Activated CD4-positive, alpha-beta T cell treated with anti-CD3 and anti-CD28 coated beads, Interleukin-2, amount 10 ng/mL, durations not matched to agents 24 days and 14 days (primary cell): ENCODE measurements at regions not wholly inside any gene's neighbourhood (a gene's known extent, or its start where the extent isn't known, plus 50 kb on each side); places are given as distances from the start of the nearest gene placed in this dataset.
A peak's percentile ranks its signal among the peaks of the same experiment; 100 is the strongest.
"Not testable (repeated sequence)": the region's sequence is repeated elsewhere in the genome, so short reads cannot be mapped to it uniquely, and the experiment has no call there.

Source experiments
- DNase-seq: peaks from one replicate; pipeline ENCODE4 v3.0.0; 2022
- H3K27ac Mint-ChIP-seq: one replicate; pipeline ENCODE4 v1.8.0; 2022; ENCODE audit warnings: mild to moderate bottlenecking, mixed read lengths
- H3K27me3 Mint-ChIP-seq: one replicate; pipeline ENCODE4 v1.8.0; 2022; ENCODE audit warnings: mixed read lengths
- H3K36me3 Mint-ChIP-seq: one replicate; pipeline ENCODE4 v1.8.0; 2022; ENCODE audit warnings: low read depth, mild to moderate bottlenecking, mixed read lengths
- H3K4me1 Mint-ChIP-seq: one replicate; pipeline ENCODE4 v1.8.0; 2021; ENCODE audit warnings: mixed read lengths
- H3K4me3 Mint-ChIP-seq: one replicate; pipeline ENCODE4 v1.8.0; 2022; ENCODE audit warnings: mild to moderate bottlenecking, moderate library complexity, mixed read lengths
- H3K9me3 Mint-ChIP-seq: one replicate; pipeline ENCODE4 v1.8.0; 2021; ENCODE audit warnings: mixed read lengths
- intact Hi-C: fragments of 100-400 bp; cut with micrococcal nuclease; formaldehyde crosslinking; loops from one replicate; pipeline ENCODE4 v1.15.1; 2023

DNA sequence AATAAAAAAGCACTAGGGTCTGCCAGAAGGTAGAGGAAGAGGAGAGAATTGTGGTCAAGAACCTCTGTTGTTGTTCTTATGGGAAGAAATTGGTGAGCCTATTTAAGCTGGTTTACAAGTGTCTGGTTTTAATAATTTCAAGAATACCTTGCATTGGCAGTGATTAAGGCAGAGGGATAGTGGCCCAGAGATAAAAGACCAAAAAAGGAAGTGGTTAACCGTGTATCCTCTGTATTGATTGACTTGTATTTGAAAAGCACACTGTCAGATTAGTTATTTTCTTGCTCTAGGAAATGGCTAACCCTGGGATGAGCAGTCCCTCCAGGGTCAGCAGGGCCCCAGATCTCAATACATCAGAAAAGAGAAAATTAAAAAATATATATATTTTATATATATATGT, 190.1 kb downstream of the SPIN4 start:
- H3K27ac Mint-ChIP-seq, H3K36me3 Mint-ChIP-seq, DNase-seq, intact Hi-C loops, H3K4me1 Mint-ChIP-seq, H3K9me3 Mint-ChIP-seq, H3K27me3 Mint-ChIP-seq, H3K4me3 Mint-ChIP-seq: not testable (repeated sequence)

DNA sequence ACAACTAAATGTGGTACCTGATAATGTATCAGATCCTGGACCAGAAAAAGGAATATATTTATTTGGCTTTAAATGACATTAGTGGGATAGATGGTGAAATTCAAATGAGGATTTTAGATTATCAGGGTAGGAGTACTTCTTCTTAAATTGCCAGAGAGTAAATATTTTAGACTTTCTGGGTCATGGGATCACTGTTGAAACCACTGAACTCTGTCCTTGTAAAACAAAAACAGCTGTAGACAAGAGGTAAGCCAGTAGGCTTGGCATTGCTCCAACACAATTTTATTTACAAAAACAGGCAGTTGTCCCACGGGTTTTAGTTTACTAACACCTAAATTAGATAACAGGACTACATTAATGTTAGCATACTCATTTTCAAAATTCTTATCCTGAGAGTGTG, 190.8 kb downstream of the SPIN4 start:
- DNase-seq, H3K4me1 Mint-ChIP-seq, H3K9me3 Mint-ChIP-seq, intact Hi-C loops, H3K27ac Mint-ChIP-seq, H3K27me3 Mint-ChIP-seq, H3K4me3 Mint-ChIP-seq, H3K36me3 Mint-ChIP-seq: not testable (repeated sequence)

DNA sequence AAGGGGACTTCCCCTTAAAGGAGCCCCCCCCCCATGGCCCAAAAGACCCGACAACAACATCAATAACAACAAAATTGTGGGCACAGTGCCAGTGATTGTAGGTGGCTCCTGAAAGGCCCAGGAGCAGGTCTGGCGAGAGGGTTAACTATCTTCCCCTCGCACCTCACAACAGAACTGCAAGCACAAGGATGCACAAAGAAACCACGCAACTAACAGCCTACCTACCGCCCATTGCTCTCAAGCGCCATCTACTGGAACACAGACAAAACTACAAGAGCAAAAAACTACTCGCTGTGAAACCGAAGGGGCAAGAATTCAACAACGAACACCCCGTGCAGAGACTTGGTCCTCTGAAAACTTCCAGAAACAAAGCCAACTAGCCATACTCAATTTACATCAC, 205.6 kb downstream of the SPIN4 start:
- H3K9me3 Mint-ChIP-seq, H3K27me3 Mint-ChIP-seq, H3K27ac Mint-ChIP-seq, DNase-seq, H3K4me1 Mint-ChIP-seq, intact Hi-C loops, H3K4me3 Mint-ChIP-seq, H3K36me3 Mint-ChIP-seq: not testable (repeated sequence)

DNA sequence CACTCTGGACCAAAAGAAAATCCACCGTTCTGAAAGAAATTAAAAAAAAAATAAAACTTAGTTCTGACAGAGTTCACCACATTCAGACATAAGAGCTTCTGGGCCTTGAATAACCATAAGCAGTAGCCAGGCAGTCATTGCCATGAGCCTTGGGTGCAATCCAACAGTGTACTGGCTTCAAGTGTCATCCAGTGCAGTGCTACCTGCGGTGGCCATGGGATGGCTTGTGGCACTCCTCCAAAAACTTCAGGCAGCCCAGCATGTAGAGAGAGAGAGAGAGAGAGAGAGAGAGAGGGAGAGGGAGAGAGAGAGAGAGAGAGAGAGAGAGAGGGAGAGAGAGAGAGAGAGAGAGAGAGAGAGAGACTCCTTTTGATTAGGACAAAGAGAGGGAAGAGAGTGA, 208.5 kb downstream of the SPIN4 start:
- H3K4me3 Mint-ChIP-seq, H3K9me3 Mint-ChIP-seq, DNase-seq, intact Hi-C loops, H3K36me3 Mint-ChIP-seq, H3K27me3 Mint-ChIP-seq, H3K27ac Mint-ChIP-seq, H3K4me1 Mint-ChIP-seq: not testable (repeated sequence)

DNA sequence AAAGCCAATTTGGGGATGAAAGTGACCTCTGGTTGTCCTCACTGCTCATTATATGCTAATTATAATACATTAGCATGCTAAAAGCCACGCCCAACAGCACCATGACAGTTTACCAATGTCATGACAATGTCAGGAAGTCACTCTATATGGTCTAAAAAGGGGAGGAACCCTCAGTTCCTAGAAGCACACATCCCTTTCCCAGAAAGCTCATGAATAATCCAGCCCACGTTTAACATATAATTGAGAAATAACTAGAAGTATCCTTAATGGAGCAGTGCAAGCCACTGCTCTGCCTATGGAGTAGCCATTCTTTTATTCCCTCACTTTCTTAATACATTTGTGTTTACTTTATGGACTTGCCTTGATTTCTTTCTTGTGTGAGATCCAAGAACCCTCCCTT, 215.3 kb downstream of the SPIN4 start:
- H3K27me3 Mint-ChIP-seq, H3K4me1 Mint-ChIP-seq, DNase-seq, H3K36me3 Mint-ChIP-seq, intact Hi-C loops, H3K27ac Mint-ChIP-seq, H3K4me3 Mint-ChIP-seq, H3K9me3 Mint-ChIP-seq: not testable (repeated sequence)

DNA sequence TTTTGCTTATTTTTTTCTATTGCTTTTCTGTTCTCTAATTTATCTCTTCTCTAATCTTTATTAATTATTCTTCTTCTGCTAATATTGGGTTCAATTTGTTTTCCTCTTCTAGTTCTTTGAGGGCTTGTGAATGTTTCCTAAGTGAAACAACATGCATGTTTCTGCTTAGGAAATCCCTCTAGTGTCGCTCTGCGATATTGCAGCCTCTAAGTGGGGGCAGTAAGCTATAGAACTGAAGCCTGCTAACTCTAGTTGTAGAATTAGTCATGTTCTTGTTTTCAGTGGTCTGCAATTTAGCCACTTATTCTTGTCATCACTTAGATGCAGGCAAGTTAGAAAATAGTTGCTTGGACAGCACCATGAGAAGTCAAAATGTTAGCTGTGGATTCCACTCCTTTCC, 222.6 kb downstream of the SPIN4 start:
- H3K36me3 Mint-ChIP-seq, result no peaks in the 10 kb centered on the region
- no peaks in the 10 kb centered on the region for H3K9me3 Mint-ChIP-seq
- H3K4me3 Mint-ChIP-seq, result no peak overlapping the region
- H3K27me3 Mint-ChIP-seq, result no peaks in the 10 kb centered on the region
- H3K27ac Mint-ChIP-seq, result no peak overlapping the region
- peak; percentile 44 for DNase-seq
- intact Hi-C loops, result no loop called here
- no peaks in the 10 kb centered on the region for H3K4me1 Mint-ChIP-seq

DNA sequence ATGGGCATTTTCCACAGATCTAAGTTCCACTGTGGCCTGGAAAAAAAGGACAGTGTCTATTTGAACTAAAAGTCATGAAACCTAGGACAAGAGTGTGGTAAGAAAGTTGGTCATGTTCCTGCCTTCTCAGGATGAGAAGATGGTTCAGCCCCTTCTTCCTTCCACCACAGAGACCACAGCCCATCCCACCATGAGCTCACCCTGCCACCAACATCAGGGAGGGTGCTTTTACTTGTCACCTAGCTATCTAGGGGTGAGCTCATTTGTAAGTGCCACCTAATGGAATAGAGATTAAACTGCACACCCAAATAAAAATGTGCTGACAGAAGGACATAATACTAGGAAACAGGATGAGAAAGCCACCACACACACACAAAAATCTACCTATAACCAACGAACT, 235.9 kb downstream of the SPIN4 start:
- intact Hi-C loops, result no loop called here
- H3K36me3 Mint-ChIP-seq, result no peaks in the 10 kb centered on the region
- no peaks in the 10 kb centered on the region for H3K27me3 Mint-ChIP-seq
- H3K27ac Mint-ChIP-seq, result no peak overlapping the region
- no peaks in the 10 kb centered on the region for H3K9me3 Mint-ChIP-seq
- no peaks in the 10 kb centered on the region for H3K4me1 Mint-ChIP-seq
- no peak overlapping the region for H3K4me3 Mint-ChIP-seq
- no peak for DNase-seq

DNA sequence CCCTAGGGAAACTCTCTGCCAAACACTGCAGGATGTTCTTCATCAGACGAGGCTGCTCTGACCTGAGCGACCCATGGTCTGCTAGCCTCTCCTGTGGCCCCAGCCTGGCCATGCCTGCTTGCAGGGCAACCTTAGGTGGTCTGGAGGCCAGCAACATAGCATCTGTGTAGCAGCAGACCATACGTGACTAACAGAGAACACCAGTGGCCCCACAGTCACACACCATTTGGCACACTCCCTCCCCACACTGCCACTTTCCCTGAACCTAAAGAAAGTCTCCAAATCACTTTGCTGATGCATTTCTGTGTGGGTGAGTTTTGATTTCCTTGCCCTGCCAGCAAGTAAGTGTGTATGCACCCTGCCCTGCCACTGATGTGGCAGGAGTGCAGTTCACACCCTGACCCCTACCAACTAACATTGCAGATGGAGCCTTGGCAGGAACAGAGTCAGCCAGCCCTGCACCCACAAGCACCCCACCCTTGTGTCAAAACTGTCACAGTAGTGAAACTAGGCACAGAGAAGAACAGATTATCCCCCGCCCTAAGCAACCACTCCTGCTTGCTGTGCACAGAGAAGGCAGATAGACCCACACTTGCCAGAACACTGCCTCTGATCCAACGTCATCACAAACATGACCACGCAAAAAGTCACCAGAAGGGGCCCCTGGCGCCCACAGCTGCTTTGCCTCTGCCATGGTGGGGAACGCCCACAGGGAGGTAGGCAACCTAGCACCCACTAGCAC, 249.1 kb downstream of the SPIN4 start:
- no peaks in the 10 kb centered on the region for H3K27me3 Mint-ChIP-seq
- no peak for DNase-seq
- no peak overlapping the region for H3K4me3 Mint-ChIP-seq
- no peak overlapping the region for H3K27ac Mint-ChIP-seq
- intact Hi-C loops, result no loop called here
- H3K9me3 Mint-ChIP-seq, result peaks cover 7% of the 10 kb centered on the region
- no peaks in the 10 kb centered on the region for H3K4me1 Mint-ChIP-seq
- H3K36me3 Mint-ChIP-seq, result no peaks in the 10 kb centered on the region

DNA sequence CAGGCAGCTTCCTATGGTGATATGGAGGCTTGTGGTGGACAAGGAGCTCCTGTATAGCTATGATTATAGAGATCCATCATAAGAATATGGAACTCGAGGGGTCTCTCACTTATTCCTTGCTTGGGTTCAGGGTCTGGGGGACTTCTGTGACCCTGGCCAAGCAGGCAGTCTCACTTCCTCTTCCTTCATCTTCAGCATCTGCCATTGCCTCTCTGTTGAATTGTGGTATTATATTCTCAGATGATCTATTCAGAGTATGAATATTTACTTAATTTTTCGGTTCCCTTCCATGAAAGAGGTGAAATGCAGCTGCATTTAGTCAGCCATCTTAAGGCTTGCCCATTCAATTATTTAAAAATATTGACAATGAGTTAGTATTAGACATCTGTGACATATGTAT, 292.9 kb downstream of the SPIN4 start:
- Mint-ChIP-seq H3K4me1 (no peaks in the 10 kb centered on the region), H3K4me3 (no peak overlapping the region)

DNA sequence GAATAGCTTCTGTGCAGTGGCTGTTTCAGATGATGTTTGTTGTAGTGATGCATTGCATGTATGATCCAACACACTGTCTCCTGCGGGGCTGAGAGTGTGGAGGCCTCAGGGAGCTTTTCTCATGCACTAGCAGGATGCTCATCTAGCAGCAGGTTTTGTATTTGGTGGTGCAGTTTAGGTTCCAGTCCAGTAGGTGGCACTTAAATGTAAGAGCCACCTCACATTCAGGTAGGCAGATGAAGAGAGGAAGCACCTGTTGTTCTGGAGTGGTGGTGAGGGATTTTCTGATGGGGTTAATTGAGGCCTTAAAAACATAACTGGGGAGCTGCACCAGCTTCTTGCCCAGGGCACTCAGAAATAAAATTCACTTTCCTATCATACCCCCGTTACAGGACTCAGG, 300.9 kb downstream of the SPIN4 start:
- Mint-ChIP-seq H3K4me1 (no peaks in the 10 kb centered on the region), H3K36me3 (no peaks in the 10 kb centered on the region), H3K4me3 (no peak overlapping the region), H3K27ac (no peak overlapping the region), H3K27me3 (no peaks in the 10 kb centered on the region), H3K9me3 (no peaks in the 10 kb centered on the region)
- DNase-seq, result no peak
- intact Hi-C loops, result no loop called here

More for the DNA sequence above, 292.9 kb downstream of the SPIN4 start:
- no peak overlapping the region for H3K27ac Mint-ChIP-seq
- intact Hi-C loops, result no loop called here
- no peaks in the 10 kb centered on the region for H3K9me3 Mint-ChIP-seq
- H3K36me3 Mint-ChIP-seq, result no peaks in the 10 kb centered on the region
- DNase-seq, result no peak
- no peaks in the 10 kb centered on the region for H3K27me3 Mint-ChIP-seq

DNA sequence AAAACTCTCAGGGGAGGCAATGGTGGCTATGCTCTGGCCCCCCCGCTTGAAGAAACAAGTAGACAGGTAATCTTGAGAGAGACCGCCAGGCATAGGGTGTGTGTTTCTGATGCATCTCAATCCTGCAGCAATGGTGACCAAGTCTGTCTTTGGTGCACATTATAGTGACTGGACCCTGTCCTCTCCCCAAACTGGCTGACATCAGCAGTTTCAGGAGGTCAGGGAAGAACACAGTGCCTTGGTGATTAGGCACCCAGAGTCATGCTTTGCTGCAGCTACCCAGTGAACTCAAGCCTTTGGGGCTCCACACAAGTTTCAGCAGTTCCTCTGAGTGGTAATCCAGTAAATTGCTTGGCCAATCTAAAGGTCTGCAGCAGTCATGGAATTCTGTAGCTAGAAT, 318.3 kb downstream of the SPIN4 start:
- H3K27ac Mint-ChIP-seq, result no peak overlapping the region
- H3K4me3 Mint-ChIP-seq, result no peak overlapping the region
- H3K9me3 Mint-ChIP-seq, result no peaks in the 10 kb centered on the region
- H3K27me3 Mint-ChIP-seq, result no peaks in the 10 kb centered on the region
- no peaks in the 10 kb centered on the region for H3K4me1 Mint-ChIP-seq
- no peaks in the 10 kb centered on the region for H3K36me3 Mint-ChIP-seq
- no peak for DNase-seq
- intact Hi-C loops, result no loop called here

DNA sequence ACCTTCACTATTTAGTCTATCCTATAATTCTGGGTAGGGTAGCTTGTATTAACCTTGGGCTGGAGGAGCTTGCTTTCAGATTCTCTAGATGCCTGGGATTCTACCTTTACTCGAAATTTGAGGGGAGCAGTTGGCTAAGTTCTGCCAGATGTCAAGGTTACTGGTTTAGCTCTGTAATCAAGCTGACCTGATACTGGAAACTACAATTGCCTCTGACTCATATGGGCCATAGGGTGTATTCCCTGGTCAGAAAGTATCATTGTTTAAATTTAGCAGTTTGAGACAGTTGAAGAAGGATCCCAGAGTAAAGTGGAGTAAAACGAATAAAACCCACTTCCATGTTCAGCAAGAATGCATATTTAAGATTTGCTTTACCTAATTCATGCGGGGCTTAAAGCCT, 337.6 kb downstream of the SPIN4 start:
- H3K9me3 Mint-ChIP-seq, result no peaks in the 10 kb centered on the region
- intact Hi-C loops, result no loop called here
- H3K4me1 Mint-ChIP-seq, result no peaks in the 10 kb centered on the region
- H3K27me3 Mint-ChIP-seq, result no peaks in the 10 kb centered on the region
- no peak overlapping the region for H3K4me3 Mint-ChIP-seq
- no peaks in the 10 kb centered on the region for H3K36me3 Mint-ChIP-seq
- H3K27ac Mint-ChIP-seq, result no peak overlapping the region
- DNase-seq, result no peak

DNA sequence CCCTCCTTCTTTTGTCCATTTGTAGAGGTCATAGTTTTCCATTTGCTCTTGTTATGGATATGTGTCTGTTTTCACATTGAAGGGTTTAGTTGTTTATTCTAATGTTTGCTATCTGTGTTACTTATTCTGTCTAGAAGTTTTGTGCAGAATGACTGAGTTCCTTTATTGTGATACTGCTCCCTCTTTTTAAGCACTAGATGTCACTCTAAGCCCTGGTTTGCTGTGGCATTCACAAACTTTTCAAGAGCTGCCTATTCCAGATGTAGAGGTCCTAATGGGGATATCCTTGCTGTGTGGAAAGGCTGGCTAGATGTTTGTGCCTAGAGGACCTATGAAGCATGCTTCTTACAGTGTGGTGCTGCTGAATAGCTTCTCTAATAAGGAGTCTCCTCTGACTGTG, 338.6 kb downstream of the SPIN4 start:
- Mint-ChIP-seq H3K4me1 (no peaks in the 10 kb centered on the region), H3K9me3 (no peaks in the 10 kb centered on the region), H3K36me3 (no peaks in the 10 kb centered on the region)

DNA sequence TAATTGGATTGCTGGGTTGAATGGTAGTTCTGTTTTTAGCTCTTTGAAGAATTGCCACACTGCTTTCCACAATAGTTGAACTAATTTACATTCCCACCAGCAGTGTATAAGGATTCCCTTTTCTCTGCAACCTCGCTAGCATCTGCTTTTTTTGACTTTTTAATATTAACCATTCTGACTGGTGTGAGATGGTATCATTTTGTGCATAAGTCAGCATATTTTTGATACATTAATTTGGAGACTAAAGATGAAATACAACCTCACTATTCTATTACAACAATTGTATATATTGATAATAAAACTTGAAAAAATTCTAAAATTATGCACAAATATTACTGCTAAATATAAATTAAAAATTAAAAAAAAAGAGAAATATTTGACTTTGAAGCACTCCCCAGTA, 350.9 kb downstream of the SPIN4 start:
- H3K27me3 Mint-ChIP-seq, H3K36me3 Mint-ChIP-seq, H3K4me1 Mint-ChIP-seq, intact Hi-C loops, DNase-seq, H3K4me3 Mint-ChIP-seq, H3K27ac Mint-ChIP-seq, H3K9me3 Mint-ChIP-seq: not testable (repeated sequence)

More for the DNA sequence above, 338.6 kb downstream of the SPIN4 start:
- no peak for DNase-seq
- Mint-ChIP-seq H3K27ac (no peak overlapping the region), H3K27me3 (no peaks in the 10 kb centered on the region), H3K4me3 (no peak overlapping the region)
- intact Hi-C loops, result no loop called here
